GM18498 (cell line): ENCODE measurements at regions not wholly inside any gene's neighbourhood (a gene's known extent, or its start where the extent isn't known, plus 50 kb on each side); places are given as distances from the start of the nearest gene placed in this dataset.

Experiments used
- ATAC-seq: cut with Tn5 transposase; IDR thresholded peaks from one replicate; pipeline ENCODE4 v1.9.1; 2021; ENCODE audit warnings: mild to moderate bottlenecking, moderate library complexity; ENCODE audit not compliant: unreplicated experiment

DNA sequence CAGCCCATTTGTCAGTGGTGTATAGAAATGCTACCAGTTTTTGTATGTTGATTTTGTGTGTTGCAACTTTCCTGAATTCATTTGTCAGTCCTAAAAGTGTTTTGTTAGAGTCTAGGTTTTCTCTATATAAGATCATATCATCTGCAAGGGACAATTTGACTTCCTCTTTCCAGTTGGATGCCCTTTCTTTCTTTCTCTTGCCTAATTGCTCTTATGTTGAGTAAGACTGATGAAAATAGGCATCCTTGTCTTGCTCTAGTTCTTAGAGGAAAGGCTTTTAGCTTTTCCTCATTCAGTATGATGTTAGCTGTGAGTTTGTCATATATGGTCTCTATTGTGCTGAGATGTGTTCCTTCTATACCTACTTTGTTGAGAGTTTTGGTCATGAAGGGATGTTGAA is 161.7 kb upstream of the TPK1 start:
- no peak for ATAC-seq

DNA sequence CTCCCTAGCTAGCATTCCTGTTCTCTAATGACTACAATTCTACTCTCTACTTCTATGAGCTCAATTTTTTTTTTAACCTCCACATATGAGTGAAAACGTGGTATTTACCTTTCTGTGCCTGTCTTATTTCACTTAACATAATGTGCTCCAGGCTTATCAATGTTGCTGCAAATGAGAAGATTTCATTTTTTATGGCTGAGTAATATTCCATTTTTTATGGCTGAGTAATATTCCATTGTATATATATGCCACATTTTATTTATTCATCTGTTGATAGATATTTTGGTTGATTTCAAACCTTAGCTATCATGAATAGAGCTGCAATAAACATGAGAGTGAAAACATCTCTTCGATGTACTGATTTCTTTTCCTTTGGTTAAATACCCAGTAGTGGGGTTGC is 159.6 kb upstream of the TPK1 start:
- no peak for ATAC-seq

DNA sequence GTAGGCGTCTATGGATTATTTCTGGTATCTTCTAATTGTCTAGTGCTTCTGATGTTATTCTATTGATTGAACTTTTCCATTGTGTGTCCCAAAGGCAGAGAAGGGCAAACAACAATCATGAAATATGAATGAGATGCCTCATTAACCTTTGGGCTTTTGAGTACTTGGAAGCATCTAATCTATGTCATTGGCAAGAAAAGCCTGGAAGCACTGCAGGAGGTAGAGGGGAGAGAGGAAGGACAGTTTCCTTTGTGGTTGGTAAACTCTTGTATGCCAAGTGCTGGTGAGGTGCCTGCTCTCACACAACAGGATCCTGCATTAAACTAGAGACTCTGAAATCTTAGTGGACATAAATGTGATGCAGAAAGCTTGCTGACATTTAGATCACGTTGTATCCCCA is 155.2 kb upstream of the TPK1 start:
- no peak for ATAC-seq

DNA sequence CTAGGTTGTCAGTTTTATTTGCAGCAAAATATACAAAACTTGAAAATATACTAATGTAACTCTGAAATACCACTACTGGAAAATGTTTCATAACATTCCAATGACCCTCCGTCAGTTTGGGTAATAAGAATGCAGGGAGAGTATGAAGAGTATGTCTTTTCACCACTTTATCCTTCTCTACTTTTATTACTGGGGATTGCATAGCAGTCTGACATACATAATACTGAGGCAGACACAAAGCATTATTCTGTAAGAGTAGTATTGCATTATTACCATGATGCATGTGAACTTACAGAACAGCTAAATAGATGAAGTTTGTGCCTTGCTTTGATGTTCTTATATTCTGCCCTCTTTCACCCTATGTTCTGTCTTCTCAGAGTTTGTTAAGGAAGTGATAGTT is 151.8 kb upstream of the TPK1 start:
- no peak for ATAC-seq

DNA sequence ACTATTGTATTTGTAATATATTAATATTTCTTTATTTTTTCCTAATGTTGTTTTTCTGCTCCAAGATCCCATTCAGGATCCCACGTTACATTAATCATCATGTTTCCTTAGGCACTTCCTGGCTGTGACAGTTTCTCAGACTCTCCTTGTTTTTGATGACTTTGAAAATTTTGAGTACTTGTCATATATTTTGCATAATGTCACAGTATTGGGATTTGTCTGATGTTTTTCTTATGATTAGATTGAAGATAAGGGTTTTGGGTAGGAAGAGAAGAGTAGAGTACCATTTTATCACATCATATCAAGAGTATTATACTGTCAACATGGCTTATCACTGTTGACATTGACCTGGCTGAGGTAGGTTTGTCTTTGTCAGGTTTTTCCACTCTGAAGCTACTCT is 146.3 kb upstream of the TPK1 start:
- no peak for ATAC-seq

DNA sequence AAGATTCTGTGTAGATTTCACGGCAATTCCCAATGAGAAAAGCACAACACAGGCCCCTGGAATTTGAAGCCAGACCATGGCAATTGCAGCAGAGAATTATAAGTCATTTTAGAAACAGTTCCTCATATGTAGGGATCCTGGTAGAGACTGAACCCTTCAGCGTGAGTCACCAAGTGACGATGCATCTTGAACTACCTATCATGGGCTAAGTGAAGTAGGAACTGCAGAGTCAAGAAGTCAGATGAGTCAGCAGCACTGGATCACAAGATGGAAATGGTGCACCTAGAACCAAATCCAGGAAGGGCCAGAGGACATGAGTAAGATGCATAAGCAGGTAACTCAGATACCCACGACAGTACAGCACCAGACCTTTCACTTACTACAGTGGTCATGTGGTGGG is 140.0 kb upstream of the TPK1 start:
- no peak for ATAC-seq

DNA sequence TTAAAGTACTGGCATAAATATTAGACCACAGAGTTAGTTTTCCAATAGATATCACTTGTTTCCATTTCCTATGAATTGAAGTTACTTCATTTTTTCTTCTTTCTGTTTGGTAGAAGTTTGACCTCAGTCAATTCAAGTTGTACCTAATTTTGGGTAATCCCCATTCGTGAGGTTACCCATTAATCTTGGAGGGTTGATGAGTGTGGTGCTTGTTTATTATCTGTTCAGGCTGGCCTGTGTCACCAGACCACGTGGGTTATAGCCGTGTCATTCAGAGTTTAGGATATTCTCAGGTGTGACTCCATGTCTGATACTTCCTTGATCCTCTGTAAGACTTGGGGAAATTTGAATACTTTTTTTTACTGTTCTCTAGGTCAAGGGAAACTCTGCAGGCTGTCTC is 133.9 kb upstream of the TPK1 start:
- ATAC-seq, result no peak

DNA sequence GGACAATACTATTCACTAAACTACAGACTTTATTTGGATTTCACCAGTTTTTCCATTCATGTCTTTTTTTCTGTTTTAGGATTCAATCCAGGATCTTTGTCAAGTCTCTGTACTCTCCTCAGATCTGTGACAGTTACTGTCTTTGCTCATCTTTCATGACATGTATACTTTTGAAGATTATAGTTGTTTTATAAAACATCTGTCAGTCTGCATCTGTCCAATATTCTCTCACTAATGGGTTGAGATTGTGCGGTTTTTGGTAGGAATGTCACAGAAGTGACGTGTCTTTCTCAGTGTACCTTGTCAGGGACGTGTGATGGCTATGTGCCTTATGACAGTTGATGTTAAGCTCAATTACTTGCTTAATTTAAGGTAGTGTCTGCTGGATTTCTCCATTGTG is 124.9 kb upstream of the TPK1 start:
- ATAC-seq, result no peak

DNA sequence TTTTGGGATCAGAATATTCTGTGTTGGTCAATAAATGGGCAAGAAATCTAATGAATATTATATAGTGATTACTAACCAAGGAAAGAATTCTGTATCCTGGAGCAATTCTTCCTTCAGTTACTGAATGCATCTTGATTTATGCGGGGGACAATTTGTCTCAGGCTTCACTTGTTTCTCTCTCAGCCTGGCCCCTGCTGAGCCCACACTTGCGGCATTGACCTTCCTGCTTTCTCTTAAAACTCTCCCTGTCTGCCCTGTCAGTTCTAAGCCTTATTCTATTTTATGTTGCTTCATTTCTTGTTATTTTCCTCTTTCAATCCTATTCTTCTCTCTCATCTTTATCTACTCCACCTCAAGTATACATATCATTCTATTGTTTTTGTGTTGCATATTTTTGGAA is 122.1 kb upstream of the TPK1 start:
- ATAC-seq, result no peak

DNA sequence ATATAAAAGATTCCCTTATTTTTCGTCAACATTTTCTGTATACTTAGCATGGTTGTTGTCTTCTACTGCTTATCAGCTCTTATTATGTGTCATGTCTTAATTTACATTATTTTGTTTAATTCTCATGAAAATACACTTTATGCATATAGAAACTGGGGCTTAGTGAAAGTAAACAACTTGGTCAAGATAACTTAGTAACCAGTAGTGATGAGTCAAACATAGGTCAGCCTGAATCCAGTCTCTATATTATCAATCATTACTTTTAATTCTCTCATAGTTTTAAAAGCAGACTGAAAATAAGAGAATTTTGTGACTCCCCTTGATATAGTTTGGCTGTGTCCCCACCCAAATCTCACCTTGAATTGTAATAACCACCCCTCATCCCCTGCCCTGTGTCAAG is 119.6 kb upstream of the TPK1 start:
- ATAC-seq, result no peak

DNA sequence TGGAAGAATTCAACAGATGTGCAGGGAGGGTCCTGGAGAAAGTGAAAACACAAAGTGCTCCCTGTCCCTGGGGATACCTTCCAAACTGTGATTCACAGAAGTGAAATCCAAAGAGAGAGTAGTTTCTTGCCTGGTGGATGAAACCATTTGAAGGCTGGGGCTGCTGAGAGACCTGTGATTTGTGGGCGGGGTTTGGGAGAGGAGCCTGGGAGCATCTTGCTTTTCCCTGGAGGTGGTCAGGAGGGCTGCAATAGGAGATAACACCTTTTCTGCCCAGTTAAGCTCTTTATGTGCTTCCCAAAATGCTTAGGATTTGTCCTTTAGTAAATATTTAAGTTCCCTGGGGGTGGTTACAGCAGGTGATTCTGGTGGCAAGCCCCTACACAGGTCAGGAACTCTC is 105.3 kb upstream of the TPK1 start:
- no peak for ATAC-seq

DNA sequence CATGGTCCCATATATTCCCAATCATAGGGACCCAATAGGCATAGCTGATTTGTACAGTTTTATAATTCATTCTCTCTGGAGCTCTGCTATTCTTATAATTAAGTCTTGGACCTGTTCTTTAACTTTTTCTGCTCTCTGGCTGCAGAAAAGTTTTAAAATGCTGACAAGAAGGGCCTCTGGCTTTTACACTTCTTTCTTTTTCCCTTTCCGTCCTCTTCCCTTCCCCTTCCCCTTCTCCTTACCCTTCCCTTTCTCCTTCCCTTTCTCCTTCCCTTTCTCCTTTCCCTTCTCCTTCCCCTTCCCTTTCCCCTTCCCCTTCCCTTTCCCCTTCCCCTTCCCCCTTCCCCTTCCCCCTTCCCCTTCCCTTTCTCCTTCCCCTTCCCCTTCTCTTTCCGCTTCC is 101.3 kb upstream of the TPK1 start:
- ATAC-seq, result no peak

DNA sequence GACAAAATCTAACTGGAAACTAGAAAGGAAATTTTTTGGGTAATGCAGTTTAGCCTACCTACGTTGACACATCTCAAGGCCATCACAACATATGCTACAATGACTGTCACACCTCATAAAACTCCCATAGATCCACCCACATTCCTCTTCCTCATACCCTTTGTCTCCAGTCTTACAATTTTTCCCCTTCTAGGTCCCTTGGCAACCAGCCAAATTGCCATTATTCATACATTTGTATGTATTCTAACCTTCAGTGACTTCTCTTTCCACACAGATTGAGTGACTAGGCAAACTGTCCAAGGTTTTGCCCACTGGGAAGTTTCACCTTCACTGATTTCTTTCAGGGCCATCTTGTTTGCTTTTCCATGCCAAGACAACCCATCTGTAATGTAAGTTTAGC is 100.5 kb upstream of the TPK1 start:
- ATAC-seq, result no peak

DNA sequence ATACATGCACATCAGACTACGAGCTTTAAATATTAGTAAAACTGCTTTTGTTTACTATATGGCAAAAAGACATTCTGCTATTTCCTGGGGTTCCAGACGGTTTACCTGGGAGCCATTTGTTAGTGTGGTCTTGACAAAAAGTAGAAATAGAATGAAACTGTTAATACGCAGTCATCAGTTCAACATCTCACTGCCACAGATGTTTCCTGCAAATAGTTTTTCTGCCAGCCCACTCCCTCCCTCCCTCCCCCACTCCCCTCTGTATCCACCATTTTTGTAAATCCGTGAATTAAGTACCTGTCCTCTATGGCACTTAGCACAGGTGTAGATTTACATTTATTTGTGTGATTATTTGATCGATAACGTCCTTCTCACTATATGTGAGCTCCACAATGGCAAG is 74.6 kb upstream of the TPK1 start:
- ATAC-seq, result no peak

DNA sequence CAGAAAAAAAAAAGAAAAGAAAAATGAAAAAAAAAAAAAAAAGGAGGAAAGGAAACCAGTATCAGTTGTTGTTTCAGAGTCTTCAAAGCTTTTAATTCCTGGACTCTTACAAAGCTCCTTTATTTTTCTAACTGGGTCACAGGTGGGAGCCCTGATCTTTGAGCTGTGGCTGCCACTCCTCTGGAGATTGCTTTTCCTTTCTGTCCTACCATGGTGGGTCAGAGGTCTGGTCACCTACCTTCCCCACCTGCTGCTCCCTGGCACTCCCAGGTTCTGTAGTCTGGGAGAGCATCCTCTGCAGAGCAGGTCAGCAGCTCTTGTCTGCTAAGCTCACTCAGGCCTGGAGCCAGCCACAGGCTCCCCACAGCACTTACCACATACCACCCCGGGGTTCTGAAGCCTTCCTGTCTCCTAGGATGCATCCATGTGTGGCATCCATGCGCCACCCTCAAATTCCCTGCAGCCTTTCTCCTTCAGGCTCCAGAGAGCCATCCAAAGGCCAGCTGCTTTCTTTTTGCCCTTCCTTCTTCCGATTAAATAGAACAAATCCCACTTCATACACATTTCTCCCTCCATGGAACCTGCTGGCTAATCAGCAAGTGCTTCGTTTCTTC is 73.2 kb upstream of the TPK1 start:
- peak; percentile 18 for ATAC-seq

DNA sequence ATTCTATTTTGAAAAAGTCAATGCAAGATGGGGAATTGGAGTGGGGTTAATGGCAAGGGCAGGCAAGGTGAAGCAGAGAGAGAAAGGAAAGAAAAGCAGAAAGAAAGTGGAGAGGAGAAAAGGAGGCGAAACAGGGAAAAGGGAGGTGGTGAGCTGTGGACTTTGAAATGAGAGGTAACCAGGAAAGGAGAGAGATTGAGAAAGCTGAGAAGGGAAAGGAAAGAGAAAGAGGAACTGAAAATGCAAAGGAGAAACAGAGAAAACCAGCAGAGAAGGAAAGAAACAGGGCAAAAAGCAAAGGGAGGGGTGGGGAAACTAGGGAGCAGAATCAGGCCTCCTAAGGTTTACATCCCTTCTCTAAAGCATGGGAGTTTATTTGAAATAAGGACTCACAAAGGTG is 72.5 kb upstream of the TPK1 start:
- peak; percentile 44 for ATAC-seq

DNA sequence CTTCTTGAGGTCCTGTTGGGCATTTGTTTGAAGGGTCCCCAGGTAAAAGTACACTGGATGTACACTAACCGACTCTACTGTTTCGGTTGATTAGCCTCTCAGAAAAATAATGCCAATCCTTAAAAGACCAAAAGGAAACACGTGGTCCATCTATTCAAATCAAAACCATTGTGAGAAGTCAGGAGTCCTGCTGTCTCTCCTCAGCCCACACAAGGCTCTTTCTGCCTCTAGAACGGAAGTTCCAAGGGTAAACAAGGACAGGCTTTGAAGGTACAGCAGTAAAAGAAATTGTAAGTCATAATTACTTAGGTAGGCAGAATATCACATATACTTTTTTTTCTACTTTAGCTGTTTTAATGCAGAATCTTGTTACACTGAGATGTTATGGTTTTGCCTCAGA is 71.7 kb upstream of the TPK1 start:
- ATAC-seq, result peak; percentile 83

DNA sequence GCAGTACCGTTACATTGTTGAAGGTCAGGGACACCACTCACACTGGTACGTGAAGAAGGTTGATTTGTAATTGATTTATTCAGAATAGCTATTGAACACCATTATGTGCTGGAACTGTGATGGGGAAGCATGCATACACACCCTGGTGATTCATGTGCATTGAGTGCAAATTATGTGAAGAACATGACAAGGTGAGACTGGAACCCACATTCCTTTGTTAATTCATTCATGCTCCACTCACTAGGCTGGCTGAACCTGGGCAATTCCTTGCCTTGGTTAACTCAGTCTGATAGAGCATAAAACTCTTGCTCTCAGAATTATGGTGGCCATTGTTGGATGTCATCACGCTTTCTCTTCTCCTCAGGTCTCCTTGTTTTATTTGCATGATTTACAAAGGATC is 67.3 kb upstream of the TPK1 start:
- ATAC-seq, result no peak

DNA sequence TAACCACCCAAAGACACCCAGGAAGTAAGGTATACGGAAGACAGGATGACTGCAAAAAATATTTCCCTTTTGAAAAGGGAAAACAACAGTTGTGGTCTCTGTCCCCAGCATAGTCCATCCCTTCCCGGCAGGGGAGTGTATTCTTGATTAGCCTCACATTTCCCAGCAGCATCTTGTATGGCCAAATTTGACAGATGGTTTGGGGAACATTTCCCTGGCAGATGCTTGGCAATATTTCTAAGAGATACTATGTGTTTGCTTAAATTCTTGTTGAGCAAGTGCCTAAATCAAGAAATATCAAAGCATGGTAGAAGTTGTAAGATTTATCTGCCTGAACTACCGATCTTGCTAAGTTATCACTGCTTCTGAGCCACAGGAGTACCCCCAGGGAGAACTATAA is 56.9 kb upstream of the TPK1 start:
- ATAC-seq, result no peak
